Trophoblast cell (in vitro differentiated cells and primary cell): ENCODE measurements at regions not wholly inside any gene's neighbourhood (a gene's known extent, or its start where the extent isn't known, plus 50 kb on each side); places are given as distances from the start of the nearest gene placed in this dataset.

Experiments used
- DNase-seq, 2 donors: peaks; one replicate each; pipeline ENCODE4 v3.0.0-alpha.2; 2016
- H2AFZ ChIP-seq: 2 replicates; pipeline ENCODE4 v1.6.1; 2013; ENCODE audit warnings: low read length, moderate library complexity, mild to moderate bottlenecking; ENCODE audit not compliant: insufficient read depth, poor library complexity
- H2AK5ac ChIP-seq: 2 replicates; pipeline ENCODE4 v1.6.1; 2013; ENCODE audit warnings: mild to moderate bottlenecking, low read length
- H2BK120ac ChIP-seq: 2 replicates; pipeline ENCODE4 v1.6.1; 2013; ENCODE audit warnings: low read length, mild to moderate bottlenecking, moderate library complexity; ENCODE audit not compliant: insufficient read depth, poor library complexity
- H2BK12ac ChIP-seq: 2 replicates; pipeline ENCODE4 v1.6.1; 2013; ENCODE audit warnings: mild to moderate bottlenecking, low read length, moderate library complexity
- H2BK5ac ChIP-seq: 2 replicates; pipeline ENCODE4 v1.6.1; 2013; ENCODE audit warnings: low read length, low read depth, moderate library complexity, mild to moderate bottlenecking; ENCODE audit not compliant: poor library complexity
- H3K14ac ChIP-seq: 2 replicates; pipeline ENCODE4 v1.6.1; 2013; ENCODE audit warnings: mild to moderate bottlenecking, low read length
- H3K18ac ChIP-seq: 2 replicates; pipeline ENCODE4 v1.6.1; 2013; ENCODE audit warnings: mild to moderate bottlenecking, low read length
- H3K23ac ChIP-seq: 2 replicates; pipeline ENCODE4 v1.6.1; 2013; ENCODE audit warnings: low read length
- H3K27ac ChIP-seq: 2 replicates; pipeline ENCODE4 v1.5.1; 2013; ENCODE audit warnings: low read depth, mild to moderate bottlenecking, inconsistent platforms, low read length, moderate library complexity
- H3K27me3 ChIP-seq: 2 replicates; pipeline ENCODE4 v1.6.1; 2013; ENCODE audit warnings: inconsistent platforms, mild to moderate bottlenecking, low read length, moderate library complexity; ENCODE audit not compliant: insufficient read depth
- H3K36me3 ChIP-seq, 2 experiments: 1 replicate in 1 of 2; 2 replicates in 1 of 2; pipeline ENCODE4 v1.6.1; 2013; ENCODE audit warnings: low read length in 2 of 2, mild to moderate bottlenecking in 2 of 2, moderate library complexity in 1 of 2; ENCODE audit not compliant: insufficient read depth in 2 of 2, control insufficient read depth in 1 of 2
- H3K4ac ChIP-seq: 2 replicates; pipeline ENCODE4 v1.6.1; 2013; ENCODE audit warnings: low read depth, mild to moderate bottlenecking, low read length, moderate library complexity
- H3K4me1 ChIP-seq, 2 experiments: 1 replicate in 1 of 2; 2 replicates in 1 of 2; pipeline ENCODE4 v1.6.1; 2013; ENCODE audit warnings: low read length in 2 of 2, mild to moderate bottlenecking in 2 of 2, moderate library complexity in 1 of 2; ENCODE audit not compliant: insufficient read depth in 2 of 2, control insufficient read depth in 1 of 2
- H3K4me2 ChIP-seq: 2 replicates; pipeline ENCODE4 v1.6.1; 2013; ENCODE audit warnings: inconsistent platforms, mild to moderate bottlenecking, low read length, moderate library complexity
- H3K4me3 ChIP-seq: 2 replicates; pipeline ENCODE4 v1.5.1; 2013; ENCODE audit warnings: mild to moderate bottlenecking, low read depth, low read length, inconsistent platforms
- H3K79me1 ChIP-seq: one replicate; pipeline ENCODE4 v1.6.1; 2013; ENCODE audit warnings: low read length
- H3K79me2 ChIP-seq: 2 replicates; pipeline ENCODE4 v1.6.1; 2013; ENCODE audit warnings: low read length, mild to moderate bottlenecking; ENCODE audit not compliant: control insufficient read depth, insufficient read depth, poor library complexity
- H3K9ac ChIP-seq: 2 replicates; pipeline ENCODE4 v1.6.1; 2013; ENCODE audit warnings: mild to moderate bottlenecking, low read length
- H3K9me3 ChIP-seq: 2 replicates; pipeline ENCODE4 v1.6.1; 2013; ENCODE audit warnings: low read depth, mild to moderate bottlenecking, control low read depth, inconsistent platforms, low read length; ENCODE audit not compliant: insufficient read depth
- H4K12ac ChIP-seq: 2 replicates; pipeline ENCODE4 v1.6.1; 2013; ENCODE audit warnings: low read depth, mild to moderate bottlenecking, low read length, moderate library complexity
- H4K8ac ChIP-seq: 2 replicates; pipeline ENCODE4 v1.6.1; 2013; ENCODE audit warnings: low read depth, mild to moderate bottlenecking, low read length, moderate library complexity
- H4K91ac ChIP-seq: one replicate; pipeline ENCODE4 v1.6.1; 2013; ENCODE audit warnings: low read depth, mild to moderate bottlenecking, low read length, moderate library complexity
- WGBS: extraction: QIAGEN DNeasy Blood & Tissue Kit; methylation state at CpG from one replicate; pipeline ENCODE4 v1.1.7; 2013; ENCODE audit warnings: missing lambda C conversion rate; ENCODE audit not compliant: insufficient read length, insufficient coverage; ENCODE audit errors: extremely low coverage; 5-methylcytosine and 5-hydroxymethylcytosine counted together

DNA sequence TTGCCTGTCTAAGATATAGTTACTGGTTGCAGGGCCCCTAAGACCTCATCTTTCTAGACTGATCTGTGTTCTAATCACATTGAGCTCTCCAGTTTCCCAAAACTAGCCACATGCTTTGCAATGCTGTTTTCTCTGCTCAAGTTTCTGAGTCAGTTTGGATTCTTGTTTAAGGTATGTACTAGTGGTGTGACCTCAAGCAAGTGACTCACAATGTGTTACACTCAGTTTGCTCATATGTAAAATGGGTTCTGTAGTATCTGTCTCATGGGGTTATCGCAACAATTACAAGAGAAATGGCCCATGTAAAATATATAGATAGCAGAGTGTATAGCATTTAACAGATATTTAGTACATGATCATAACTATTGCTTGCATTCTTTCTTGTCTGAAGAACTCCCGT is 153.1 kb upstream of the ELL2 start:
- Histone ChIP-seq H4K8ac (no peak overlapping the region), H3K4me2 (no peak overlapping the region), H2AK5ac (no peak overlapping the region), H3K27me3 (no peaks in the 10 kb centered on the region), H2AFZ (no peak overlapping the region), H4K12ac (no peak overlapping the region), H2BK12ac (no peak overlapping the region), H3K36me3 (no peaks in the 10 kb centered on the region), H3K9me3 (no peaks in the 10 kb centered on the region), H3K4me3 (no peak overlapping the region), H3K23ac (no peak overlapping the region), H2BK5ac (no peak overlapping the region), H3K14ac (no peak overlapping the region), H3K18ac (no peak overlapping the region), H3K9ac (no peak overlapping the region), H2BK120ac (no peak overlapping the region), H3K4ac (no peak overlapping the region), H3K27ac (no peak overlapping the region), H3K4me1 (no peaks in the 10 kb centered on the region), H3K79me2 (no peaks in the 10 kb centered on the region), H4K91ac (no peak overlapping the region), H3K79me1 (no peaks in the 10 kb centered on the region)
- peak; percentile 25 to 75 for DNase-seq
- WGBS: no CpG with 5 or more reads among the region's 2 CpGs

DNA sequence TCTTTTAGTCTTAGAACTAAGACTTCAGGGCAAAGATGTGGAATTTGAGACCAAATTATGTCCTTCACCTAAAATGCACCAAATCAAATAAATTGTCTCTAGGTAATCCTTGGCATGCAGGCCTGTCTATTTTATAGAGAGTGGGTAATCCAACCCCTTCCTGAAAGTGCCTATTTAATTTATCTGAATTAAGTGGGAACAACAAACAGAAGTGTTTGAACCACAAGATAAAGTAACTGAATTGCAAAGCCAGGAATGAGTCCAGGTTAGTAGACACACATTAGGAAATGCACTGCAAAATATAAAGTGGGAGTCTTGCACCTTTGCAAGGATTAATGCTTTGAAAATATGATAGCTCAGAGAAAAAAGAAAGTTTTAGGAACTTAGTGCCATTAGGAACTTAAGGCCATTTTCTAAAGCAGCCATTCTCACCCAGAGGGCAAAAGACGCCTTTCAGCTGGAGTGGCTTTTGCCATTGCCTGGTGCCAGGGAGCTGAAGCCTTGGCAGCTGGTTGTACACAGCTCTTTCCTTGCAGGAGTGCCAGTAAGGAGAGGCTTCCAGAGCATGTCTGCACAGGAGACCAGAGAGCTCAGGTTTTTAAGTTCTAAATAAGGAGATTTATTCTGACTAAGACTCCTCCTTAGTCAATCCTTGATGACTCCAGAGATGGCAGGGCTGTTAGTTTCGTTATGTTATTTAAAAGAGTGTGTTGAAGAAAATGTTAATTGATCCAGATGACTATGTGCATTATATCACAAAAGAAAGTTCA is 151.7 kb upstream of the ELL2 start:
- no peak overlapping the region for H2AFZ ChIP-seq
- H3K23ac ChIP-seq: no peak overlapping the region
- H2BK120ac ChIP-seq: no peak overlapping the region
- no CpG with 5 or more reads among the region's 2 CpGs for WGBS
- no peak overlapping the region for H3K14ac ChIP-seq
- H3K79me1 ChIP-seq: no peaks in the 10 kb centered on the region
- no peak for DNase-seq
- H3K4ac ChIP-seq: no peak overlapping the region
- H4K91ac ChIP-seq: no peak overlapping the region
- H2AK5ac ChIP-seq: no peak overlapping the region
- no peaks in the 10 kb centered on the region for H3K79me2 ChIP-seq
- H3K4me2 ChIP-seq: no peak overlapping the region
- no peak overlapping the region for H2BK12ac ChIP-seq
- no peaks in the 10 kb centered on the region for H3K27me3 ChIP-seq
- no peak overlapping the region for H2BK5ac ChIP-seq
- H4K12ac ChIP-seq: no peak overlapping the region
- no peak overlapping the region for H3K18ac ChIP-seq
- no peaks in the 10 kb centered on the region for H3K36me3 ChIP-seq
- H4K8ac ChIP-seq: no peak overlapping the region
- H3K4me3 ChIP-seq: no peak overlapping the region
- no peaks in the 10 kb centered on the region for H3K4me1 ChIP-seq
- no peak overlapping the region for H3K27ac ChIP-seq
- H3K9me3 ChIP-seq: no peaks in the 10 kb centered on the region
- no peak overlapping the region for H3K9ac ChIP-seq

GRCh38 chr5:96112703-96113102 is 151.1 kb upstream of the ELL2 start:
- Histone ChIP-seq H2BK12ac (no peak overlapping the region), H2BK5ac (no peak overlapping the region), H3K4me1 (no peaks in the 10 kb centered on the region), H3K4me3 (no peak overlapping the region), H3K36me3 (no peaks in the 10 kb centered on the region), H3K14ac (no peak overlapping the region), H3K79me2 (no peaks in the 10 kb centered on the region), H3K23ac (no peak overlapping the region), H2AFZ (no peak overlapping the region), H3K79me1 (no peaks in the 10 kb centered on the region), H4K8ac (no peak overlapping the region), H3K27ac (no peak overlapping the region), H3K9me3 (no peaks in the 10 kb centered on the region), H3K4ac (no peak overlapping the region), H3K4me2 (no peak overlapping the region), H3K27me3 (no peaks in the 10 kb centered on the region), H3K18ac (no peak overlapping the region), H2AK5ac (no peak overlapping the region), H4K91ac (no peak overlapping the region), H3K9ac (no peak overlapping the region), H2BK120ac (no peak overlapping the region), H4K12ac (no peak overlapping the region)
- WGBS: no CpG with 5 or more reads among the region's 2 CpGs
- peak in 1 of 2 donors; percentile 9 for DNase-seq

GRCh38 chr5:96112123-96112670 is 150.5 kb upstream of the ELL2 start:
- WGBS: no CpG with 5 or more reads among the region's 1 CpG
- Histone ChIP-seq H3K9ac (no peak overlapping the region), H3K23ac (no peak overlapping the region), H3K18ac (no peak overlapping the region), H3K4me3 (no peak overlapping the region), H3K27me3 (no peaks in the 10 kb centered on the region), H3K4me2 (no peak overlapping the region), H3K4ac (no peak overlapping the region), H2AFZ (no peak overlapping the region), H4K12ac (no peak overlapping the region), H3K9me3 (no peaks in the 10 kb centered on the region), H2BK5ac (no peak overlapping the region), H2AK5ac (no peak overlapping the region), H3K27ac (no peak overlapping the region), H3K14ac (no peak overlapping the region), H3K36me3 (no peaks in the 10 kb centered on the region), H3K79me2 (no peaks in the 10 kb centered on the region), H2BK120ac (no peak overlapping the region), H2BK12ac (no peak overlapping the region), H4K8ac (no peak overlapping the region), H3K4me1 (no peaks in the 10 kb centered on the region), H4K91ac (no peak overlapping the region), H3K79me1 (no peaks in the 10 kb centered on the region)
- DNase-seq: no peak
